ENCODE measurements at regions not wholly inside any gene's neighbourhood (a gene's known extent, or its start where the extent isn't known, plus 50 kb on each side); places are given as distances from the start of the nearest gene placed in this dataset.

DNA sequence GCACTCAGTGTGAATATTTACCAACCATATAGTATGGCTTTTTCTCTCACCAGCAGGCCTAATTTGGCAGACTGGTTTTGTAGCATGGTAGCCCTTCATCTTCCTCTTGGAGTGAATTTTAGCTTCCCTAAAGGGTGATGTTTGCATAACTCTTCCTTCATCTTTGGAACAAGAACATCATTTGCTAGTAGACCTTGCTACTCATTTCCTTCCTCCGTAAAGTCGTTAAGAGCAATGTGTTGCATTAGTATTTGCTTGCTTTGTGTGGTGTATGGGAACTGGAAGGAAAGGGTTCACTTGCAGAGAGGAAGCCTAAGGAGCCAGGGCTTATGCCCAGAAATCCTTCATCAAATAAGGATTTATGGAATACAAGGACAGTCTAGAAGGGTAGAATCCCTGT, 50.2 kb upstream of the PGRMC2 start:
- WGBS (ENCODE audit: insufficient coverage), result no CpG with 5 or more reads among the region's 2 CpGs
- H3K4me2 ChIP-seq (replicated peaks; ENCODE audit: low read depth, low read length, poor library complexity, severe bottlenecking), result no peak overlapping the region

More for the DNA sequence above, 50.2 kb upstream of the PGRMC2 start:
- H3K4me3 Mint-ChIP-seq, result no peak overlapping the region
- ChIA-PET POLR2A (no interaction called here), CTCF (no interaction called here)
- ATAC-seq (ENCODE audit: low read depth), result no peak
- Histone ChIP-seq H3K36me3 (replicated peaks in 1 of 2; ENCODE audit: control extremely low read depth in 1 of 2, control insufficient read depth in 1 of 2, extremely low read depth in 1 of 2, insufficient read depth in 2 of 2, low read length in 1 of 2) (no peaks in the 10 kb centered on the region), H3K27ac (ENCODE audit: low read length in 2 of 2) (no peak overlapping the region), H3K4me1 (ENCODE audit: control insufficient read depth in 2 of 2, insufficient read depth in 2 of 2, low read length in 2 of 2) (no peaks in the 10 kb centered on the region), H2AFZ (ENCODE audit: insufficient read depth, low read depth, low read length, poor library complexity, severe bottlenecking) (no peak overlapping the region), H4K20me1 (ENCODE audit: control insufficient read depth, insufficient read depth, low read length, poor library complexity, severe bottlenecking) (no peaks in the 10 kb centered on the region), H3K9me3 (ENCODE audit: control extremely low read depth in 1 of 3, control insufficient read depth in 2 of 3, insufficient read depth in 1 of 3, low read length in 2 of 3) (no peaks in the 10 kb centered on the region), H3K27me3 (replicated peaks in 1 of 4; ENCODE audit: control extremely low read depth in 1 of 4, control insufficient read depth in 3 of 4, insufficient read depth in 4 of 4, low read length in 3 of 4) (no peaks in the 10 kb centered on the region), H3K9ac (ENCODE audit: low read length) (no peak overlapping the region), H3K79me2 (ENCODE audit: control insufficient read depth, insufficient read depth, low read length) (no peaks in the 10 kb centered on the region), H3K4me3 (ENCODE audit: control extremely low read depth in 1 of 5, extremely low read depth in 1 of 5, insufficient read depth in 1 of 5, low read depth in 2 of 5, low read length in 4 of 5) (no peak overlapping the region)
- H3K9me3 Mint-ChIP-seq (ENCODE audit: insufficient read depth), result no peaks in the 10 kb centered on the region
- TF ChIP-seq, protein P1, sequence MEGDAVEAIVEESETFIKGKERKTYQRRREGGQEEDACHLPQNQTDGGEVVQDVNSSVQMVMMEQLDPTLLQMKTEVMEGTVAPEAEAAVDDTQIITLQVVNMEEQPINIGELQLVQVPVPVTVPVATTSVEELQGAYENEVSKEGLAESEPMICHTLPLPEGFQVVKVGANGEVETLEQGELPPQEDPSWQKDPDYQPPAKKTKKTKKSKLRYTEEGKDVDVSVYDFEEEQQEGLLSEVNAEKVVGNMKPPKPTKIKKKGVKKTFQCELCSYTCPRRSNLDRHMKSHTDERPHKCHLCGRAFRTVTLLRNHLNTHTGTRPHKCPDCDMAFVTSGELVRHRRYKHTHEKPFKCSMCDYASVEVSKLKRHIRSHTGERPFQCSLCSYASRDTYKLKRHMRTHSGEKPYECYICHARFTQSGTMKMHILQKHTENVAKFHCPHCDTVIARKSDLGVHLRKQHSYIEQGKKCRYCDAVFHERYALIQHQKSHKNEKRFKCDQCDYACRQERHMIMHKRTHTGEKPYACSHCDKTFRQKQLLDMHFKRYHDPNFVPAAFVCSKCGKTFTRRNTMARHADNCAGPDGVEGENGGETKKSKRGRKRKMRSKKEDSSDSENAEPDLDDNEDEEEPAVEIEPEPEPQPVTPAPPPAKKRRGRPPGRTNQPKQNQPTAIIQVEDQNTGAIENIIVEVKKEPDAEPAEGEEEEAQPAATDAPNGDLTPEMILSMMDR (IDR thresholded peaks at IDR 0.05), result no peak
- no peak for TF ChIP-seq EZH2 (IDR thresholded peaks at IDR 0.05; ENCODE audit: borderline replicate concordance, insufficient read depth, low read depth, low read length, poor library complexity, severe bottlenecking)
- H3K4me1 Mint-ChIP-seq, result no peaks in the 10 kb centered on the region
- DNase-seq, result no peak
- intact Hi-C loops (cut with micrococcal nuclease), result no loop called here
- H3K27me3 Mint-ChIP-seq, result no peaks in the 10 kb centered on the region
- H3K27ac Mint-ChIP-seq, result no peak overlapping the region
